ENCODE measurements at regions not wholly inside any gene's neighbourhood (a gene's known extent, or its start where the extent isn't known, plus 50 kb on each side); places are given as distances from the start of the nearest gene placed in this dataset.

DNA sequence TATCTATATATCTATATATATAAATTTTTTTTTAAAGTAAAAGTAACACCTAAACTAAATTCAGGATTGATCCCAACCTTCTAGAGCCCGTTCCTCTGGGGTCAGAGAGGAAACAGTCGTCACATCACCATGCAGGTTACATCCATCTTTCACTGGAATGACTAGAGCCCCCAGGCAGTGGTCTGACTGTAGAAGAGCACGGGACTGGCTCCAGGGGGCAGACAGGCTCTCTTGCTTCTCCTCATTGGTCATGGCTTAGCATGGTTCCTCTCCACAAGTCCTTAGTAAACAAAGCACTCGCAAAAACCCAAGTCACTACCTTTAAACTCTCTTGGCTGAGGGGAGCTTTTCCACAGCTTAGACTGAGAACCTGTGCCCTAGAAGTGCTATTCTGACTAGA is 110.5 kb downstream of the NR2F2 start (continued):
- TF ChIP-seq ZNF701 (tag by site-specific recombination; IDR thresholded peaks at IDR 0.05) = no peak
- TF ChIP-seq, protein P1, sequence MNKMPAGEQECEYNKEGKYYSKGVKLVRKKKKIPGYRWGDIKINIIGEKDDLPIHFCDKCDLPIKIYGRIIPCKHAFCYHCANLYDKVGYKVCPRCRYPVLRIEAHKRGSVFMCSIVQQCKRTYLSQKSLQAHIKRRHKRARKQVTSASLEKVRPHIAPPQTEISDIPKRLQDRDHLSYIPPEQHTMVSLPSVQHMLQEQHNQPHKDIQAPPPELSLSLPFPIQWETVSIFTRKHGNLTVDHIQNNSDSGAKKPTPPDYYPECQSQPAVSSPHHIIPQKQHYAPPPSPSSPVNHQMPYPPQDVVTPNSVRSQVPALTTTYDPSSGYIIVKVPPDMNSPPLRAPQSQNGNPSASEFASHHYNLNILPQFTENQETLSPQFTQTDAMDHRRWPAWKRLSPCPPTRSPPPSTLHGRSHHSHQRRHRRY (tag by site-specific recombination; IDR thresholded peaks at IDR 0.05) = no peak
- TF ChIP-seq ZNF132 (tag by site-specific recombination; IDR thresholded peaks at IDR 0.05; ENCODE audit: borderline replicate concordance) = no peak

DNA sequence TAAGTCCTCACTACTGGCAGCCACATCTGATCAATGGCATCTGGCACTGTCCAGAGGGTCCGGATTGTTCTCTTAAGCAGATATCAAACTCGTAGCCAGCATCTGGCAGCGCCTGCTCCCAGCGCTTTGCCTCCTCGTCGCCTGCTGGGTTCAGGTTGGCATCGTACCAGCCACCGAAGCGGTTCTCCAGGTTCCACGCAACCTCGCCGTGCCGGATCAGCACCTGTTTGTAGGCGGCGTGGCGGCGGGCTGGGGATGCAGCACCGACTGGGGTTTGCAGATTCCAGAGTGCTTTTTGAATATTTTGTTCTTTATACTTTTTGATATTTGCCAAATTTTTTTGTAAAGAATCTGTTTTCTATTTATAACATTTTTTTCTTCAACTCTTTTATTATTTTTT is 111.6 kb downstream of the NR2F2 start:
- no peaks in the 10 kb centered on the region for H3K9me3 ChIP-seq (ENCODE audit: control insufficient read depth, insufficient read depth, low read depth, low read length)
- H3K4me3 ChIP-seq (ENCODE audit: low read depth, low read length) = no peak overlapping the region
- POLR2A ChIA-PET = no interaction called here
- H3K27ac ChIP-seq (ENCODE audit: extremely low read depth, low read depth, low read length) = no peak overlapping the region
- TF ChIP-seq, protein P2, sequence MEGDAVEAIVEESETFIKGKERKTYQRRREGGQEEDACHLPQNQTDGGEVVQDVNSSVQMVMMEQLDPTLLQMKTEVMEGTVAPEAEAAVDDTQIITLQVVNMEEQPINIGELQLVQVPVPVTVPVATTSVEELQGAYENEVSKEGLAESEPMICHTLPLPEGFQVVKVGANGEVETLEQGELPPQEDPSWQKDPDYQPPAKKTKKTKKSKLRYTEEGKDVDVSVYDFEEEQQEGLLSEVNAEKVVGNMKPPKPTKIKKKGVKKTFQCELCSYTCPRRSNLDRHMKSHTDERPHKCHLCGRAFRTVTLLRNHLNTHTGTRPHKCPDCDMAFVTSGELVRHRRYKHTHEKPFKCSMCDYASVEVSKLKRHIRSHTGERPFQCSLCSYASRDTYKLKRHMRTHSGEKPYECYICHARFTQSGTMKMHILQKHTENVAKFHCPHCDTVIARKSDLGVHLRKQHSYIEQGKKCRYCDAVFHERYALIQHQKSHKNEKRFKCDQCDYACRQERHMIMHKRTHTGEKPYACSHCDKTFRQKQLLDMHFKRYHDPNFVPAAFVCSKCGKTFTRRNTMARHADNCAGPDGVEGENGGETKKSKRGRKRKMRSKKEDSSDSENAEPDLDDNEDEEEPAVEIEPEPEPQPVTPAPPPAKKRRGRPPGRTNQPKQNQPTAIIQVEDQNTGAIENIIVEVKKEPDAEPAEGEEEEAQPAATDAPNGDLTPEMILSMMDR (tag by site-specific recombination; IDR thresholded peaks at IDR 0.05) = no peak
- TF ChIP-seq ZNF223 (tag by site-specific recombination; IDR thresholded peaks at IDR 0.05) (no peak), ZNF624 (tag by site-specific recombination; IDR thresholded peaks at IDR 0.05) (no peak), ZNF214 (tag by site-specific recombination; IDR thresholded peaks at IDR 0.05; ENCODE audit: borderline replicate concordance) (no peak), ZNF596 (tag by site-specific recombination; IDR thresholded peaks at IDR 0.05) (no peak), ZNF777 (tag by site-specific recombination; IDR thresholded peaks at IDR 0.05; ENCODE audit: borderline replicate concordance) (no peak), ZEB2 (tag by site-specific recombination; IDR thresholded peaks at IDR 0.05) (no peak), TRIM28 (IDR thresholded peaks at IDR 0.05; ENCODE audit: borderline replicate concordance, low read length) (no peak), KLF9 (tag by site-specific recombination; IDR thresholded peaks at IDR 0.05; ENCODE audit: low read depth) (no peak), WT1 (tag by site-specific recombination; IDR thresholded peaks at IDR 0.05) (no peak), ZNF529 (tag by site-specific recombination; IDR thresholded peaks at IDR 0.05; ENCODE audit: insufficient replicate concordance) (no peak), ZNF555 (tag by site-specific recombination; conservative IDR thresholded peaks at IDR 0.05) (no peak), ZNF664 (tag by site-specific recombination; IDR thresholded peaks at IDR 0.05) (no peak), ZNF350 (tag by site-specific recombination; IDR thresholded peaks at IDR 0.05) (no peak)
- TF ChIP-seq, protein P3, sequence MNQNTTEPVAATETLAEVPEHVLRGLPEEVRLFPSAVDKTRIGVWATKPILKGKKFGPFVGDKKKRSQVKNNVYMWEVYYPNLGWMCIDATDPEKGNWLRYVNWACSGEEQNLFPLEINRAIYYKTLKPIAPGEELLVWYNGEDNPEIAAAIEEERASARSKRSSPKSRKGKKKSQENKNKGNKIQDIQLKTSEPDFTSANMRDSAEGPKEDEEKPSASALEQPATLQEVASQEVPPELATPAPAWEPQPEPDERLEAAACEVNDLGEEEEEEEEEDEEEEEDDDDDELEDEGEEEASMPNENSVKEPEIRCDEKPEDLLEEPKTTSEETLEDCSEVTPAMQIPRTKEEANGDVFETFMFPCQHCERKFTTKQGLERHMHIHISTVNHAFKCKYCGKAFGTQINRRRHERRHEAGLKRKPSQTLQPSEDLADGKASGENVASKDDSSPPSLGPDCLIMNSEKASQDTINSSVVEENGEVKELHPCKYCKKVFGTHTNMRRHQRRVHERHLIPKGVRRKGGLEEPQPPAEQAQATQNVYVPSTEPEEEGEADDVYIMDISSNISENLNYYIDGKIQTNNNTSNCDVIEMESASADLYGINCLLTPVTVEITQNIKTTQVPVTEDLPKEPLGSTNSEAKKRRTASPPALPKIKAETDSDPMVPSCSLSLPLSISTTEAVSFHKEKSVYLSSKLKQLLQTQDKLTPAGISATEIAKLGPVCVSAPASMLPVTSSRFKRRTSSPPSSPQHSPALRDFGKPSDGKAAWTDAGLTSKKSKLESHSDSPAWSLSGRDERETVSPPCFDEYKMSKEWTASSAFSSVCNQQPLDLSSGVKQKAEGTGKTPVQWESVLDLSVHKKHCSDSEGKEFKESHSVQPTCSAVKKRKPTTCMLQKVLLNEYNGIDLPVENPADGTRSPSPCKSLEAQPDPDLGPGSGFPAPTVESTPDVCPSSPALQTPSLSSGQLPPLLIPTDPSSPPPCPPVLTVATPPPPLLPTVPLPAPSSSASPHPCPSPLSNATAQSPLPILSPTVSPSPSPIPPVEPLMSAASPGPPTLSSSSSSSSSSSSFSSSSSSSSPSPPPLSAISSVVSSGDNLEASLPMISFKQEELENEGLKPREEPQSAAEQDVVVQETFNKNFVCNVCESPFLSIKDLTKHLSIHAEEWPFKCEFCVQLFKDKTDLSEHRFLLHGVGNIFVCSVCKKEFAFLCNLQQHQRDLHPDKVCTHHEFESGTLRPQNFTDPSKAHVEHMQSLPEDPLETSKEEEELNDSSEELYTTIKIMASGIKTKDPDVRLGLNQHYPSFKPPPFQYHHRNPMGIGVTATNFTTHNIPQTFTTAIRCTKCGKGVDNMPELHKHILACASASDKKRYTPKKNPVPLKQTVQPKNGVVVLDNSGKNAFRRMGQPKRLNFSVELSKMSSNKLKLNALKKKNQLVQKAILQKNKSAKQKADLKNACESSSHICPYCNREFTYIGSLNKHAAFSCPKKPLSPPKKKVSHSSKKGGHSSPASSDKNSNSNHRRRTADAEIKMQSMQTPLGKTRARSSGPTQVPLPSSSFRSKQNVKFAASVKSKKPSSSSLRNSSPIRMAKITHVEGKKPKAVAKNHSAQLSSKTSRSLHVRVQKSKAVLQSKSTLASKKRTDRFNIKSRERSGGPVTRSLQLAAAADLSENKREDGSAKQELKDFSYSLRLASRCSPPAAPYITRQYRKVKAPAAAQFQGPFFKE (tag by site-specific recombination; IDR thresholded peaks at IDR 0.05; ENCODE audit: borderline replicate concordance) = no peak
- TF ChIP-seq, protein P1 (tag by site-specific recombination; IDR thresholded peaks at IDR 0.05) = no peak
- TF ChIP-seq, protein P4, sequence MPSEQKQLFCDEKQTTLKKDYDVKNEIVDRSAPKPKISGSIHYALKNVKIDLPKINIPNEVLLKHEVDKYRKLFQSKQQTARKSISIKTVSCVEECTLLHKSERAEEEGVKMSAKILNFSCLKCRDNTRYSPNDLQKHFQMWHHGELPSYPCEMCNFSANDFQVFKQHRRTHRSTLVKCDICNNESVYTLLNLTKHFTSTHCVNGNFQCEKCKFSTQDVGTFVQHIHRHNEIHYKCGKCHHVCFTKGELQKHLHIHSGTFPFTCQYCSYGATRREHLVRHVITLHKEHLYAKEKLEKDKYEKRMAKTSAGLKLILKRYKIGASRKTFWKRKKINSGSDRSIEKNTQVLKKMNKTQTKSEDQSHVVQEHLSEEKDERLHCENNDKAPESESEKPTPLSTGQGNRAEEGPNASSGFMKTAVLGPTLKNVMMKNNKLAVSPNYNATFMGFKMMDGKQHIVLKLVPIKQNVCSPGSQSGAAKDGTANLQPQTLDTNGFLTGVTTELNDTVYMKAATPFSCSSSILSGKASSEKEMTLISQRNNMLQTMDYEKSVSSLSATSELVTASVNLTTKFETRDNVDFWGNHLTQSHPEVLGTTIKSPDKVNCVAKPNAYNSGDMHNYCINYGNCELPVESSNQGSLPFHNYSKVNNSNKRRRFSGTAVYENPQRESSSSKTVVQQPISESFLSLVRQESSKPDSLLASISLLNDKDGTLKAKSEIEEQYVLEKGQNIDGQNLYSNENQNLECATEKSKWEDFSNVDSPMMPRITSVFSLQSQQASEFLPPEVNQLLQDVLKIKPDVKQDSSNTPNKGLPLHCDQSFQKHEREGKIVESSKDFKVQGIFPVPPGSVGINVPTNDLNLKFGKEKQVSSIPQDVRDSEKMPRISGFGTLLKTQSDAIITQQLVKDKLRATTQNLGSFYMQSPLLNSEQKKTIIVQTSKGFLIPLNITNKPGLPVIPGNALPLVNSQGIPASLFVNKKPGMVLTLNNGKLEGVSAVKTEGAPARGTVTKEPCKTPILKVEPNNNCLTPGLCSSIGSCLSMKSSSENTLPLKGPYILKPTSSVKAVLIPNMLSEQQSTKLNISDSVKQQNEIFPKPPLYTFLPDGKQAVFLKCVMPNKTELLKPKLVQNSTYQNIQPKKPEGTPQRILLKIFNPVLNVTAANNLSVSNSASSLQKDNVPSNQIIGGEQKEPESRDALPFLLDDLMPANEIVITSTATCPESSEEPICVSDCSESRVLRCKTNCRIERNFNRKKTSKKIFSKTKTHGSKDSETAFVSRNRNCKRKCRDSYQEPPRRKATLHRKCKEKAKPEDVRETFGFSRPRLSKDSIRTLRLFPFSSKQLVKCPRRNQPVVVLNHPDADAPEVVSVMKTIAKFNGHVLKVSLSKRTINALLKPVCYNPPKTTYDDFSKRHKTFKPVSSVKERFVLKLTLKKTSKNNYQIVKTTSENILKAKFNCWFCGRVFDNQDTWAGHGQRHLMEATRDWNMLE (tag by site-specific recombination; conservative IDR thresholded peaks at IDR 0.05; ENCODE audit: low read depth) = no peak
- no peaks in the 10 kb centered on the region for H3K36me3 ChIP-seq (ENCODE audit: control insufficient read depth in 2 of 2, insufficient read depth in 1 of 2, low read length in 2 of 2)
- CTCF ChIA-PET = interaction anchor here (0.5 kb wide), 1 partner anchor 30 kb away, joined by 7 read pairs; no protein-coding TSS in a partner anchor
- no peaks in the 10 kb centered on the region for H3K4me1 ChIP-seq (ENCODE audit: control insufficient read depth, insufficient read depth, low read length)

All from HEK293 (cell line).